PC-3 (cell line): ENCODE measurements at regions not wholly inside any gene's neighbourhood (a gene's known extent, or its start where the extent isn't known, plus 50 kb on each side); places are given as distances from the start of the nearest gene placed in this dataset.

Experiments used
- ATAC-seq: fragments of 200-7000 bp; cut with Tn5 transposase; 2 replicates; pipeline ENCODE4 v1.9.1; 2020; ENCODE audit warnings: mild to moderate bottlenecking, moderate library complexity
- BruUV-seq: library from RNA; stranded (reverse); fragments of 400-500 nt; replicated peaks from 2 replicates; lab custom pipeline; 2021; lab: Mats Ljungman, UMichigan
- CTCF ChIA-PET: fragments of 300-600 bp; sonication (Branson Sonifier 250); formaldehyde crosslinking; loops from one replicate; lab custom pipeline; 2022; ENCODE audit warnings: antibody characterized with exemption; lab: Charles Lee
- POLR2A ChIA-PET: fragments of 300-600 bp; sonication (Branson Sonifier 250); formaldehyde crosslinking; loops from one replicate; lab custom pipeline; 2022; ENCODE audit warnings: antibody characterized with exemption; ENCODE audit not compliant: unreplicated experiment; lab: Charles Lee
- DNase-seq: peaks from one replicate; pipeline ENCODE4 v3.0.0-alpha.2; 2015
- H2AFZ ChIP-seq: fragments of 300-600 bp; sonication (generic); 2 replicates; pipeline ENCODE4 v1.6.0; 2016; ENCODE audit warnings: antibody characterized with exemption, low read length
- H3F3A ChIP-seq: fragments of 300-600 bp; sonication (generic); one replicate; pipeline ENCODE4 v1.6.0; 2017; ENCODE audit warnings: antibody characterized with exemption, low read length, control low read depth, mild to moderate bottlenecking; ENCODE audit not compliant: unreplicated experiment
- H3K27ac ChIP-seq: fragments of 300-600 bp; sonication (generic); 2 replicates; pipeline ENCODE4 v1.5.1; 2016; ENCODE audit warnings: mild to moderate bottlenecking, low read length
- H3K27me3 ChIP-seq: fragments of 300-600 bp; sonication (generic); 2 replicates; pipeline ENCODE4 v1.6.1; 2016; ENCODE audit warnings: low read length, mixed read lengths
- H3K36me3 ChIP-seq: fragments of 300-600 bp; sonication (generic); 2 replicates; pipeline ENCODE4 v1.6.1; 2016; ENCODE audit warnings: low read depth, mixed run types, low read length, mixed read lengths
- H3K4me1 ChIP-seq: fragments of 300-600 bp; sonication (generic); 2 replicates; pipeline ENCODE4 v1.5.1; 2016; ENCODE audit warnings: low read length; ENCODE audit not compliant: insufficient read depth
- H3K4me2 ChIP-seq: fragments of 300-600 bp; sonication (generic); 2 replicates; pipeline ENCODE4 v1.6.0; 2016; ENCODE audit warnings: low read length
- H3K4me3 ChIP-seq: fragments of 300-600 bp; sonication (generic); 2 replicates; pipeline ENCODE4 v1.5.1; 2016; ENCODE audit warnings: mild to moderate bottlenecking, low read length, mixed read lengths
- H3K79me2 ChIP-seq: fragments of 300-600 bp; sonication (generic); 2 replicates; pipeline ENCODE4 v1.6.1; 2017; ENCODE audit warnings: low read length, mixed read lengths
- H3K9ac ChIP-seq: fragments of 300-600 bp; sonication (generic); 2 replicates; pipeline ENCODE4 v1.6.0; 2016; ENCODE audit warnings: mild to moderate bottlenecking, low read length
- H3K9me2 ChIP-seq: fragments of 300-600 bp; sonication (generic); replicated peaks from 2 replicates; pipeline ENCODE4 v1.6.1; 2016; ENCODE audit warnings: mixed run types, low read length, mixed read lengths
- H3K9me3 ChIP-seq: fragments of 300-600 bp; sonication (generic); 2 replicates; pipeline ENCODE4 v1.6.1; 2016; ENCODE audit warnings: low read length, mixed read lengths
- H4K20me1 ChIP-seq: fragments of 300-600 bp; sonication (generic); 2 replicates; pipeline ENCODE4 v1.6.1; 2016; ENCODE audit warnings: low read length, mixed read lengths
- EZH2 ChIP-seq: fragments of 300-600 bp; sonication (generic); IDR thresholded peaks from one replicate; pipeline ENCODE4 v1.6.1; 2017; ENCODE audit warnings: antibody characterized with exemption, mild to moderate bottlenecking, low read length; ENCODE audit not compliant: unreplicated experiment
- EZH2phosphoT487 ChIP-seq: fragments of 300-600 bp; sonication (generic); IDR thresholded peaks from 2 replicates; pipeline ENCODE4 v1.6.1; 2018; ENCODE audit warnings: mild to moderate bottlenecking, antibody characterized with exemption, low read length, borderline replicate concordance
- intact Hi-C: fragments of 100-400 bp; cut with micrococcal nuclease; formaldehyde crosslinking; loops from 2 replicates; pipeline ENCODE4 v1.9.0; 2023
- TF ChIP-seq, protein P1 (sequence below): fragments of 300-600 bp; sonication (generic); conservative IDR thresholded peaks from 2 replicates; pipeline ENCODE4 v1.5.1; 2017; ENCODE audit warnings: antibody characterized with exemption, low read depth, mild to moderate bottlenecking, low read length

DNA sequence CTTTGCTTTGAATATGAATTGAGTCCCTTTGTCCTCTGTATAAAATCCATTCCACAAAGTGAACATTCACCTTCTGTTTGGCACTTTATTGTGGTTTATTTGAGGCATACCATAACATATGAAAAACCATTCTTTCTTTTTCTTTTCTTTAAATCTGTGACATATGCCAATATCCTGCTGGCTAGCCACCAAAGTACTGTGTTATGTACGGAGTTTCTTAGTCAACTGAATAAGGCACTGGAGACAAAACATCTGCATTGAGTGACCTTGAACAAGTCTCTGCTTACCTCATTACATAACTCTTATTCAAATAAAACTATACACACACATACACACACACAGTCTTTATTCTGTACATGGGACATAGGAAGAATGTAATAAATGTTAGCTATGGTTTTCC, 872.8 kb downstream of the C4orf33 start:
- no peak for DNase-seq
- Histone ChIP-seq H3K4me2 (no peak overlapping the region), H3K4me3 (no peak overlapping the region), H4K20me1 (no peaks in the 10 kb centered on the region), H3F3A (no peaks in the 10 kb centered on the region), H3K9me3 (no peaks in the 10 kb centered on the region), H3K79me2 (no peaks in the 10 kb centered on the region), H3K27ac (no peak overlapping the region), H3K4me1 (no peaks in the 10 kb centered on the region), H3K9ac (no peak overlapping the region), H3K36me3 (no peaks in the 10 kb centered on the region), H2AFZ (no peak overlapping the region), H3K9me2 (no peaks in the 10 kb centered on the region), H3K27me3 (no peaks in the 10 kb centered on the region)
- CTCF ChIA-PET: no interaction called here
- no TSS peak for BruUV-seq
- POLR2A ChIA-PET: no interaction called here
- TF ChIP-seq, protein P1, sequence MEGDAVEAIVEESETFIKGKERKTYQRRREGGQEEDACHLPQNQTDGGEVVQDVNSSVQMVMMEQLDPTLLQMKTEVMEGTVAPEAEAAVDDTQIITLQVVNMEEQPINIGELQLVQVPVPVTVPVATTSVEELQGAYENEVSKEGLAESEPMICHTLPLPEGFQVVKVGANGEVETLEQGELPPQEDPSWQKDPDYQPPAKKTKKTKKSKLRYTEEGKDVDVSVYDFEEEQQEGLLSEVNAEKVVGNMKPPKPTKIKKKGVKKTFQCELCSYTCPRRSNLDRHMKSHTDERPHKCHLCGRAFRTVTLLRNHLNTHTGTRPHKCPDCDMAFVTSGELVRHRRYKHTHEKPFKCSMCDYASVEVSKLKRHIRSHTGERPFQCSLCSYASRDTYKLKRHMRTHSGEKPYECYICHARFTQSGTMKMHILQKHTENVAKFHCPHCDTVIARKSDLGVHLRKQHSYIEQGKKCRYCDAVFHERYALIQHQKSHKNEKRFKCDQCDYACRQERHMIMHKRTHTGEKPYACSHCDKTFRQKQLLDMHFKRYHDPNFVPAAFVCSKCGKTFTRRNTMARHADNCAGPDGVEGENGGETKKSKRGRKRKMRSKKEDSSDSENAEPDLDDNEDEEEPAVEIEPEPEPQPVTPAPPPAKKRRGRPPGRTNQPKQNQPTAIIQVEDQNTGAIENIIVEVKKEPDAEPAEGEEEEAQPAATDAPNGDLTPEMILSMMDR: no peak
- TF ChIP-seq EZH2phosphoT487 (no peak), EZH2 (no peak)
- intact Hi-C loops: no loop called here
- no peak for ATAC-seq

DNA sequence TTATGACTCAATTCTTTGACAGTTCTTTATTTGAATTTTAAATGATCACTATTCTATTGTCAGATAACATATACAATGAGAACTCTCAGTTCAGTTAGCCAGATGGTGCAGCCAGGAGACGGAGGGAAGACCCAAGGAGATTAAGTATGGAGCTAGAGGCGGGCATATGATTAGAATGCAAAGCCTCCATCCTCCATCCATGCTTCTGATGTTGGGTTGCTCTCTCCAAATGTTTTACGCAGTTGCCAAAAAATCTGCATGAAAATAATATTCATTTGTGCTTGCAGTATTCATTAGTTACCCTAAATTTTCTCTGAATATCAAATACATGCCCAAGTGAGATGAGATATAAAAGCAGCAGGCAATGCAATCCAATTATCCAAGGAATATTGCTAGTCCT, 874.8 kb downstream of the C4orf33 start:
- Histone ChIP-seq H3K4me3 (no peak overlapping the region), H3K9ac (no peak overlapping the region), H2AFZ (no peak overlapping the region), H3K9me3 (no peaks in the 10 kb centered on the region), H3K9me2 (no peaks in the 10 kb centered on the region), H3K27me3 (no peaks in the 10 kb centered on the region), H3F3A (no peaks in the 10 kb centered on the region), H3K4me2 (no peak overlapping the region), H3K36me3 (no peaks in the 10 kb centered on the region), H3K4me1 (no peaks in the 10 kb centered on the region), H4K20me1 (no peaks in the 10 kb centered on the region), H3K79me2 (no peaks in the 10 kb centered on the region), H3K27ac (no peak overlapping the region)
- no TSS peak for BruUV-seq
- DNase-seq (no peak), ATAC-seq (no peak)
- intact Hi-C loops: no loop called here
- CTCF ChIA-PET: no interaction called here
- no peak for TF ChIP-seq EZH2
- TF ChIP-seq, protein P1: no peak
- TF ChIP-seq EZH2phosphoT487: no peak
- POLR2A ChIA-PET: no interaction called here

DNA sequence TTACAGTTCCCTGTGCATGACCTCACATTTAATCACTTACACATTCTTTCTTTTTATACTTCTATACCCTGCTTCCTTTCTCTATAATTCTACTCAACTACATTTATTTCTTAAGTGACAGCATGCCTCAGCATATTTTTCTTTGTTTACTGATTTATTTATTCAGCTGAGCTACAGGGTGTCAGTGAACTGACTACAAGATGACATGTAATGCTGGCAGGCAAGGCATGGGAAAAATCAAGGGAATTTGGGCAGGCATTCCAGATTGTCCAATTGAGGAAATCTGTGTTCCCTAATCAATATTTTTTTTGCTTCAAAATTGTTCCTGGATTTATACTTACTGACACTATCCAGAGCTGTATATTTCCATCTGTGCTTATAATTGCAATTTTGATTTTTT, 875.5 kb downstream of the C4orf33 start:
- H3K27ac ChIP-seq: no peak overlapping the region
- no peaks in the 10 kb centered on the region for H3K9me2 ChIP-seq
- H3K4me2 ChIP-seq: no peak overlapping the region
- no peak overlapping the region for H3K9ac ChIP-seq
- H2AFZ ChIP-seq: no peak overlapping the region
- CTCF ChIA-PET: no interaction called here
- H3K27me3 ChIP-seq: no peaks in the 10 kb centered on the region
- DNase-seq (no peak), ATAC-seq (no peak)
- no TSS peak for BruUV-seq
- intact Hi-C loops: no loop called here
- POLR2A ChIA-PET: no interaction called here
- no peaks in the 10 kb centered on the region for H3K36me3 ChIP-seq
- no peaks in the 10 kb centered on the region for H3F3A ChIP-seq
- H4K20me1 ChIP-seq: no peaks in the 10 kb centered on the region
- no peak overlapping the region for H3K4me3 ChIP-seq
- no peaks in the 10 kb centered on the region for H3K9me3 ChIP-seq
- H3K79me2 ChIP-seq: no peaks in the 10 kb centered on the region
- TF ChIP-seq, protein P1: no peak
- no peak for TF ChIP-seq EZH2phosphoT487
- no peak for TF ChIP-seq EZH2
- no peaks in the 10 kb centered on the region for H3K4me1 ChIP-seq
